ENCODE measurements at regions not wholly inside any gene's neighbourhood (a gene's known extent, or its start where the extent isn't known, plus 50 kb on each side); places are given as distances from the start of the nearest gene placed in this dataset.
A peak's percentile ranks its signal among the peaks of the same experiment; 100 is the strongest.

- DNase-seq, result no peak
Measured at GRCh38 chr10:70939441-70940003, 51.2 kb upstream of the PCBD1 start.

DNA sequence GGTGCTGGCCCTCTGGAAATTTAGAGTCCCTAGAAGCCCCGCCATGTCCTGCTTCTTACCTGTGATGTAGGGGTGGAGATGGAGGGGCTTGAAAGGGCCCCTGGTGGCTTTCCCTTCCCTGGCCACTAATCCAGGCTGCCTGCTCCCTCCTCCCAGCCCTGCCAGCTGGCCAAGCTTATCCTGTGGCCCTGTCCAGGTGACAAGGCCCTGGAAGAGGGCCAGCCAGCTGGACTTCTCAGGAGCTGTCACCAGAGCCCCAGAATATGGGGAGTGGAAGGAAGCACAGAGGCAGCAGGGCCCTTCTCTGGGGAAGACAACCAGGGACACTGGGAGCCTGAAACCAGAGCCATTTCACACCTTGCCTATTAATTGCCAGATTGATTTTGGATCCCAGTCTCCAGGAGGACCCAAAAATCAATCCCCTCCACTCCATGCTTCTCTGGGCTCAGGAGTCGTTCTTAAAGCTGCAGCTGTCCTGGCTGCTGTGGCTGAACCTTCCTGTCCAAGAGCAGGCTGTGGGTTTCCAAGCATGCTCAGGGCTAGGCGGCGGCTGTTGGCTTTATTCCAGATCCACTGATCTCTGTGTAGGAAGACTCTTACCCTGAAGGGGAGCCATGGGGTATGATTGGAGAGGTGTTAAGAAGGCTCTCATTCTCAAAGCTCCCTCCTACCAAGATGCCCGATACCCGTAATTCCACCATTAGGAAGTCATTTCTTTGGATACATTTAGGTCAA lies 52.6 kb upstream of the PCBD1 start:
- DNase-seq, result peak in 1 of 2 donors; percentile 29

DNA sequence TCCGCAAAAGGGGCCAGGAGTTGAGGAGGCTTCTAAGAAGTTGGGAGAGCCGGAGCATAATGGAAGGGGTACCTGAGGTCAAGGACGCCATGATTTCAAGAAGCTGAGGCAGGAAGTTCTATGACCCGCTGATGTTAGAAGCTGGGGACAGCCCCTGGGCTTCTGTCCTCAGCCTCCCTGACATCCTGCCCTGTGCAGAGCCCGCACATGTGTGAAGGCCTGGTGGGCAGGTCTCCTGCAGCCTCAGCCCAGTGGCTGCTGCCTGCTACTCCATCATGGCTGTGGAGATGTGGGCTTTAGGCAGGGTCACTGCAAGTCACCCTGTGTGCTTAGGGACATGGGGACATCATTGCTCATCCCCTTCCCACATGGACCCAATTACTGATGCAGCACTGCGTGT lies 53.8 kb upstream of the PCBD1 start:
- DNase-seq, result no peak

- no peak for DNase-seq
Measured at GRCh38 chr10:70942725-70943124, 54.4 kb upstream of the PCBD1 start.

DNA sequence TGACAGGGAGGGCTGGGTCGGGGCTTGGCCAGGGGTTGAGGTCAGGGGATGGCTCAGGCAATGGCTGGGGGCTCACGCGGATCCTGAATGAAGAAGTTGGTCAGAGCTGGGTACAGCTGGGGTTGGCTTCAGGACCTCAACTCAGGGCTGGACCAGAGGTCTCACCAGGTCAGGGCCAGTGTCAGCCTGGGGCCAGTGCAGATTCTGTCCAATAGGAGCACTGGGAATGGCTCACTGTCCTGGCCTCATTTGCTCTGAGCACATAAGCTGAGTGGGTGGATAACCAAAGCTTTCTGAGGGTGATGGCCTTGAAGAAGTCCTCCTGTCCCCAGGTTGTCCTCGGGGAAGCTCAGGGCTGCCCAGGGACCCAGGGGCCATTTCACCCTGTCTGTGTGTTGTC lies 54.9 kb upstream of the PCBD1 start:
- no peak for DNase-seq

DNA sequence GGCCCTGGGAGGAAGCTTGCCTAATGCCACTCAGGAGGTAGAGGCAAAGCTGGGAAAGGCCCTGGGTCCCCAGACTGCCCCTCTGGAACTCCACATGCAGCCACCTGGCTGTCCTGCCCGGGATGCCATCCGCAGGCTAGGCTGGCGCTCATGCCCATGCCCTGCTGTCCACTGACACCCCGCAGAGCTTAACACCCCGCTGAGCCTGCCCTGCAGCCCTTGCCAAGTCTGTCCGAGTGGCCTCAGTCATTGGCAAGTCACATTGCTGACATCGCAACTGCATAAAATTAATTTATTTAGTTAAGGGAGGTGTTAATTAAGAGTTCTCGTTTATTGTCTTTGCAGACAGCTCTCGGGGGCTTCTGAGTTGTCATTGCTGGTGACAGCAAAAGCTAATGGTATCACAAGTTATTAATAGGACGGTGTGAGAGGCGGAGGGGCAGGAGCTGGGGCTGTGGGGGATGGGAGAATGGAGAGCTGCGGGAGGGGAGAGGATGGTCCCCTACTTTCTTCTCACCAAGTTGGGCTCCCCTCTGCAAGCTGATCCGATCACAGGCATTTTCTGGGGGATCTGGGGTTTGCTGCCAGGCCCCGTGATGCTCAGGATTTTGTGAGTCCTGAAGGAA lies 55.6 kb upstream of the PCBD1 start:
- DNase-seq, result no peak

DNA sequence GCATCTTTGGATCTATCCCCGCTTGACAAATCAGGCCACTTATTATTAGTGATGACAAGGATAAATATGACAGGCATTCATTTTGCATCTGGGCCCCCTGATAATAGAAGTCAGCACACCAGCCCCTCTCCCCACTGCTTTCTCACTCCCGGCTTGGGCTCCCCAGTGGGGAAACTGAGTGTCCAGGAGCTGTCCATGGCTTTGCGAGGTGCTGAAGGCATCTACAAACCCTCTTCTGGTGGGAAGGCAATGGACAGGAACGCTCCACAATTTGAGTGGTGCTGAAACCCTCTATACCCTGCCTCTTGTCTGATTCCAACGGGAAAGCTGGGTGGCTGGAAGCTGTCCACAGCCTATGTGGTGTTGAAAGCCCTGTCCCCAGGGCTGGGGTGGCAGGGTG lies 61.7 kb upstream of the PCBD1 start:
- DNase-seq, result no peak

DNA sequence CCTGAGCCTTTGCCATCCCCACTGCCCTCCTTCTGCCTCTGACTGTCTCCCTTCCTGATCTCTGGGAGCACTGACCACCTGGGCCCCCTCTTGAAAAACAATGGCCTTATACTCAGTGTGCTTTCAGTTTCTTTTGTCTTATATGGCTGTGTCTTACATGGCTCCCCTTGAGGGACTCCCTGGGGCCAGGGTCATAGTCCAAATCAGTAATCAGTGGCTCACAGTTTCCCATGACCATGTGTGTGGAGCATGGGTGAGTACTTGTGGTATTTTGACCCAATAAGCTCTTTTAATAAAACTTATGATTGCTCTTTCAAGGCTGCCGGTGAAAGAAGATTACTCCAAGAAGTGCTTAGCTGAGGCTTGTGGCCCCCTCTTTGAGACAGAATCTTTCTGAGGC lies 62.4 kb upstream of the PCBD1 start:
- no peak for DNase-seq

- DNase-seq, result no peak
Measured at GRCh38 chr10:70952401-70952800, 64.0 kb upstream of the PCBD1 start.

DNA sequence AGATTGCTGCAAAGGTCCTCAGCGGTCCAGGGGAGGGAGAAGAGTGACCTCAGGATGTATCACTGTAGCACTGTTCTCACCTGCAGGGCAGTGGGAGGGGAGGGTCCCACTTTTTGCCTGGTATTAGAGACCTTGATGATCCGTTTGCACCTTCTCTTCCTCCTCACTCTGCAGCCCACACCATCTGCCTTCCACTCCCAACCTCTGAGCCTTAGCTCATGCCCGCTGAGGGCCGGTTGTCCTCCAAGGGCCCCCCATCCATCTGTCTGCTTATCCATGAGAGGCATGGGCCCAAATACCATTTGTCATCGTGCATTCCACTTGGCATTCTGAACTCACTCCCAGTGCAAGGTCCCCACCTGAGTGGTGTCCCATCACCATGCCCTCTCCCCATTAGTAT lies 64.6 kb upstream of the PCBD1 start:
- no peak for DNase-seq

GRCh38 chr10:70954381-70955176 lies 66.2 kb upstream of the PCBD1 start:
- DNase-seq, result peak in 1 of 2 donors; percentile 32

GRCh38 chr10:70956029-70956759 lies 67.8 kb upstream of the PCBD1 start:
- DNase-seq, result no peak

GRCh38 chr10:70958396-70958795 lies 70.0 kb upstream of the PCBD1 start:
- DNase-seq, result no peak

DNA sequence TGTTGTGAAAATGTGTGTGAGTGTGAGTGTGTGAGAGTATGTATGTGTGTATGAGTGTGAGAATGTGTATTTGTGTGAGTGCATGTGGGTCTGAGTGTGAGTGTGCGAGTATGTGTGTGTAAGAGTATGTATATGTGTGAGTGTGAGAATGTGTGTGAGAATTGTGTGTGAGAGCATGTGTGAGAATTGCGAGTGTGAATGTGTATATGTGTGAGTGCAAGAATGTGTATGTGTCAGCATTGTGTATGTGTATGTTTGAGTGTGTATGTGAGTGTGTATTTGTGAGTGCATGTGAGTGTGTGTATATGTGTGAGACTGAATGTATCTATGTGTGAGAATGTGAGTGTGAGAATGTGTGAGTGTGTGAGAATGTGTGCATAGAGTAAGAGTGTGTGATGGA lies 72.0 kb upstream of the PCBD1 start:
- no peak for DNase-seq

- no peak for DNase-seq
Measured at GRCh38 chr10:70960783-70961570, 72.6 kb upstream of the PCBD1 start.

GRCh38 chr10:70962686-70963085 lies 74.3 kb upstream of the PCBD1 start:
- no peak for DNase-seq

GRCh38 chr10:70963271-70963670 lies 74.9 kb upstream of the PCBD1 start:
- no peak for DNase-seq

- no peak for DNase-seq
Measured at GRCh38 chr10:70964245-70964644, 75.9 kb upstream of the PCBD1 start.

DNA sequence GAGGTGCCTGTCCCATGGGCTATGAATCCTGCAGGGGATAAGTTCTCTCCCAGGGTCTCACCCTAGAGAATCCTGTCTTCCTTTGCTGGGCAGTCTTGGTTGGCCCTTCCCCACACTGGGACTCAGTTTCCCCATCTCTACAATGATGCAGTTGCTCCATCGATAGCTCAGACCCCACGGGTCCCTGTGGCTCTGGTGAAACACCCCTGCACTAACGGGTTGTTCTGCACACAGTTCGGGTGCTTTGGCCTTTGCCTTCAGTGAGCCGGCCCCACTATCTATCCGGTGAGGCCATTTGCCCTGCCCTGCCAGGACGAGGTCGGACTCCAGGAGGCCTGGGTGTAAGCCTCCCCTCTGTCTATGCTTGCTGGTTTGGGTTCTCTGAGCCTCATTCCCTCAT lies 76.5 kb upstream of the PCBD1 start:
- DNase-seq, result no peak

GRCh38 chr10:70965566-70965965 lies 77.2 kb upstream of the PCBD1 start:
- no peak for DNase-seq
